Prostate gland (tissue), 2 donors: ENCODE measurements at regions not wholly inside any gene's neighbourhood (a gene's known extent, or its start where the extent isn't known, plus 50 kb on each side); places are given as distances from the start of the nearest gene placed in this dataset.

Source experiments
- CTCF ChIP-seq, 4 experiments: fragments of 200-600 bp in 2 of 4; fragments of 450-650 bp in 2 of 4; sonication (generic) in 2 of 4; IDR thresholded peaks; 1 replicate in 3 of 4; 2 replicates in 1 of 4; pipeline ENCODE4 v1.5.1; 2016 to 2019; ENCODE audit warnings: antibody characterized with exemption in 4 of 4, mild to moderate bottlenecking in 2 of 4, moderate library complexity in 2 of 4
- POLR2A ChIP-seq: fragments of 450-650 bp; IDR thresholded peaks from one replicate; pipeline ENCODE4 v1.6.1; 2016; ENCODE audit warnings: antibody characterized with exemption, mild to moderate bottlenecking
- POLR2AphosphoS5 ChIP-seq: sonication (generic); formaldehyde crosslinking; IDR thresholded peaks from one replicate; pipeline ENCODE4 v1.6.1; 2017; ENCODE audit warnings: antibody characterized with exemption

- TF ChIP-seq CTCF (IDR thresholded peaks at IDR 0.05) (no peak), POLR2AphosphoS5 (no peak), POLR2A (no peak)
These were observed 104.6 kb downstream of the RTP5 start for GRCh38 chr2:241974096-241974495.
